Natural killer cell (primary cell): ENCODE measurements at regions not wholly inside any gene's neighbourhood (a gene's known extent, or its start where the extent isn't known, plus 50 kb on each side); places are given as distances from the start of the nearest gene placed in this dataset.

Experiments used
- ATAC-seq, 3 donors: fragments of 150-1000 bp in 2 of 3; fragments of 200-7000 bp in 1 of 3; cut with Tn5 transposase; 1 replicate in 1 of 3; 2 replicates in 2 of 3; pipeline ENCODE4 v1.10.0; 2021; ENCODE audit warnings: mild to moderate bottlenecking in 2 of 3, moderate library complexity in 2 of 3
- DNase-seq, 2 donors: peaks; one replicate each; pipeline versions ENCODE4 v3.0.0 to v3.0.0-alpha.2; 2013 to 2021; ENCODE audit warnings: mixed read lengths in 1 of 2
- H3K27ac ChIP-seq: one replicate; pipeline ENCODE4 v1.5.1; 2013; ENCODE audit warnings: mild to moderate bottlenecking, low read length
- H3K27me3 ChIP-seq: one replicate; pipeline ENCODE4 v1.6.1; 2013; ENCODE audit warnings: low read length; ENCODE audit not compliant: control insufficient read depth, insufficient read depth
- H3K36me3 ChIP-seq: one replicate; pipeline ENCODE4 v1.6.1; 2013; ENCODE audit warnings: low read length; ENCODE audit not compliant: control insufficient read depth, insufficient read depth
- H3K4me1 ChIP-seq: one replicate; pipeline ENCODE4 v1.6.1; 2013; ENCODE audit warnings: low read length; ENCODE audit not compliant: control insufficient read depth, insufficient read depth
- H3K4me3 ChIP-seq: one replicate; pipeline ENCODE4 v1.5.1; 2013; ENCODE audit warnings: low read length
- H3K9me3 ChIP-seq: one replicate; pipeline ENCODE4 v1.6.1; 2013; ENCODE audit warnings: low read length; ENCODE audit not compliant: control insufficient read depth, insufficient read depth
- H3K27ac Mint-ChIP-seq, 2 donors: one replicate each; pipeline ENCODE4 v1.8.0; 2022; ENCODE audit warnings: mild to moderate bottlenecking in 2 of 2, mixed read lengths in 2 of 2, moderate library complexity in 1 of 2
- H3K27me3 Mint-ChIP-seq, 2 donors: one replicate each; pipeline ENCODE4 v1.8.0; 2022; ENCODE audit warnings: low read depth in 2 of 2, mixed read lengths in 2 of 2
- H3K36me3 Mint-ChIP-seq: one replicate; pipeline ENCODE4 v1.8.0; 2022; ENCODE audit warnings: mixed read lengths
- H3K4me1 Mint-ChIP-seq, 2 donors: one replicate each; pipeline ENCODE4 v1.8.0; 2022; ENCODE audit warnings: mixed read lengths in 2 of 2
- H3K4me3 Mint-ChIP-seq: one replicate; pipeline ENCODE4 v1.8.0; 2022; ENCODE audit warnings: mild to moderate bottlenecking, moderate library complexity, mixed read lengths
- H3K9me3 Mint-ChIP-seq, 2 donors: one replicate each; pipeline ENCODE4 v1.8.0; 2022; ENCODE audit warnings: mixed read lengths in 2 of 2
- CTCF ChIP-seq: fragments of 200-600 bp; IDR thresholded peaks from one replicate; pipeline ENCODE4 v1.8.0; 2022; ENCODE audit warnings: antibody characterized with exemption
- WGBS: methylation state at CpG from one replicate; pipeline ENCODE4 v1.1.7; 2013; ENCODE audit warnings: missing lambda C conversion rate; ENCODE audit not compliant: insufficient coverage; 5-methylcytosine and 5-hydroxymethylcytosine counted together
- intact Hi-C: fragments of 100-400 bp; cut with micrococcal nuclease; formaldehyde crosslinking; loops from one replicate; pipeline ENCODE4 v1.14.2; 2022

DNA sequence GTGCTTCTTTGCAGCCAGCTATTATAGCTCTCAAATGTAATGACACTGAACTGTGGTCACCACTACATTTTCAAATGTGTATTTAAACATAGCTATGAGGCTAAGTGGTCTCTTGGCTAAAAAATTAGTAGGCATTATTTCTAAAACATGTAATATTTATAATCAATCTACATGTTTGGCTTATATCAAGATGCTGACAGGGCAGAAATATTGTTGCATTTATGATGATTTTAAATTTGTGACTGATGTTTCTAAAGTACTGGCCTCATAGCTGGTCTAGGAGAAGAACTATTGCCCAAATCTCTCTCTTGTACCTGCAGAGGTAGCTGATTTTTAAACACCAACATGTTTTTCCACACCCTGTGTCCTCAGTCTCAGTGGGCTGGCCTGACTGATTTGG lies 298.2 kb downstream of the PAX1 start:
- no peak overlapping the region for H3K27ac Mint-ChIP-seq
- H3K36me3 Mint-ChIP-seq, result no peaks in the 10 kb centered on the region
- peaks cover 8 to 9% of the 10 kb centered on the region in 2 donors for H3K9me3 Mint-ChIP-seq
- intact Hi-C loops, result no loop called here
- Histone ChIP-seq H3K4me3 (no peak overlapping the region), H3K4me1 (no peaks in the 10 kb centered on the region), H3K9me3 (peaks cover 4% of the 10 kb centered on the region), H3K36me3 (no peaks in the 10 kb centered on the region), H3K27ac (no peak overlapping the region), H3K27me3 (no peaks in the 10 kb centered on the region)
- no peak for DNase-seq
- TF ChIP-seq CTCF, result no peak
- no peak for ATAC-seq
- H3K4me1 Mint-ChIP-seq, result no peaks in the 10 kb centered on the region
- H3K4me3 Mint-ChIP-seq, result no peak overlapping the region
- H3K27me3 Mint-ChIP-seq, result no peaks in the 10 kb centered on the region

DNA sequence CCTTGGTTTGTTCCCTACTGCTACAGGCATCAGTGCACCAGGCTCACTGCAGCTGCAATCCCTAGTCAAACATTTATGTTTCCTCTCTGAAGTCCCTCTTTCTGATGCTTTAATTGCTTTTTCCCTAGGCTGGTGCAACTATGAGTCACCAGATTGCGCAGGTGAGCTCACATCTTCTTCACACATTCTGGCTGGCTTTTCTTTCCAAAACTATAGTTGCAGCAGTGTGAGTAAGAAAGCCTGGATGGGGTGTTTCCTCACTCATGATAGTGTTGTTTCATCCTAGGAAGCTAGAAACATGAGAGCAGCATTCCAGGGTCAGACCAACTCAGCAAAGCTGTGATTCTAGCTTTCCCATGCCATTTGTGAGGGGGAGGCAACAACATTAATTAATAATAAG lies 296.4 kb downstream of the PAX1 start:
- H3K27me3 Mint-ChIP-seq, result no peaks in the 10 kb centered on the region
- intact Hi-C loops, result no loop called here

GRCh38 chr20:21995461-21995860 lies 290.0 kb downstream of the PAX1 start:
- WGBS, result 83% methylated on average over 2 of the region's 2 CpGs
- intact Hi-C loops, result no loop called here
- Mint-ChIP-seq H3K36me3 (no peaks in the 10 kb centered on the region), H3K27me3 (no peaks in the 10 kb centered on the region), H3K4me1 (no peaks in the 10 kb centered on the region), H3K9me3 (peaks cover 8 to 14% of the 10 kb centered on the region in 2 donors), H3K27ac (no peak overlapping the region), H3K4me3 (no peak overlapping the region)
- no peak for TF ChIP-seq CTCF
- H3K27me3 ChIP-seq, result no peaks in the 10 kb centered on the region
- H3K4me1 ChIP-seq, result no peaks in the 10 kb centered on the region
- no peaks in the 10 kb centered on the region for H3K9me3 ChIP-seq
- H3K4me3 ChIP-seq, result no peak overlapping the region
- ATAC-seq (no peak), DNase-seq (no peak)
- H3K36me3 ChIP-seq, result no peaks in the 10 kb centered on the region
- no peak overlapping the region for H3K27ac ChIP-seq

More for the DNA sequence above, 296.4 kb downstream of the PAX1 start:
- Histone ChIP-seq H3K27me3 (no peaks in the 10 kb centered on the region), H3K27ac (no peak overlapping the region), H3K4me3 (no peak overlapping the region), H3K4me1 (no peaks in the 10 kb centered on the region), H3K36me3 (no peaks in the 10 kb centered on the region), H3K9me3 (peaks cover 3% of the 10 kb centered on the region)
- no peak for TF ChIP-seq CTCF
- H3K27ac Mint-ChIP-seq, result no peak overlapping the region
- no peak overlapping the region for H3K4me3 Mint-ChIP-seq
- H3K4me1 Mint-ChIP-seq, result no peaks in the 10 kb centered on the region
- ATAC-seq, result no peak
- DNase-seq, result no peak
- H3K36me3 Mint-ChIP-seq, result no peaks in the 10 kb centered on the region
- WGBS, result 20% methylated on average over 1 of the region's 1 CpG
- peaks cover 6 to 7% of the 10 kb centered on the region in 2 donors for H3K9me3 Mint-ChIP-seq

- Mint-ChIP-seq H3K27me3 (no peaks in the 10 kb centered on the region), H3K9me3 (peaks cover 5 to 15% of the 10 kb centered on the region in 2 donors), H3K4me3 (no peak overlapping the region), H3K36me3 (no peaks in the 10 kb centered on the region), H3K27ac (no peak overlapping the region), H3K4me1 (no peaks in the 10 kb centered on the region)
- Histone ChIP-seq H3K27ac (no peak overlapping the region), H3K27me3 (no peaks in the 10 kb centered on the region), H3K4me1 (no peaks in the 10 kb centered on the region), H3K4me3 (no peak overlapping the region), H3K9me3 (no peaks in the 10 kb centered on the region), H3K36me3 (no peaks in the 10 kb centered on the region)
- no peak for ATAC-seq
- intact Hi-C loops, result no loop called here
- 85% methylated on average over 2 of the region's 2 CpGs for WGBS
- no peak for TF ChIP-seq CTCF
- DNase-seq, result no peak
Observed at GRCh38 chr20:21994203-21994602, 288.7 kb downstream of the PAX1 start.
